ENCODE measurements at regions not wholly inside any gene's neighbourhood (a gene's known extent, or its start where the extent isn't known, plus 50 kb on each side); places are given as distances from the start of the nearest gene placed in this dataset.

GRCh38 chr21:40929833-40930232, 82.9 kb upstream of the DSCAM start:
- no peak for TF ChIP-seq KDM1A (IDR thresholded peaks at IDR 0.05; ENCODE audit: borderline replicate concordance, low read length)
- no peak for TF ChIP-seq TBP (IDR thresholded peaks at IDR 0.05; ENCODE audit: low read depth, low read length)
- no peak for TF ChIP-seq ATF3 (IDR thresholded peaks at IDR 0.05; ENCODE audit: insufficient read depth, low read depth, low read length)
- no peak for TF ChIP-seq EP300 (IDR thresholded peaks at IDR 0.05; ENCODE audit: borderline replicate concordance in 1 of 2, low read depth in 2 of 2, low read length in 2 of 2)
- no peak for TF ChIP-seq USF2 (IDR thresholded peaks at IDR 0.05; ENCODE audit: low read length)
- TF ChIP-seq CHD2 (IDR thresholded peaks at IDR 0.05; ENCODE audit: low read length): no peak
- TF ChIP-seq SIX5 (IDR thresholded peaks at IDR 0.05; ENCODE audit: low read depth, low read length): no peak
- TF ChIP-seq TAF1 (IDR thresholded peaks at IDR 0.05; ENCODE audit: low read depth, low read length): no peak
- TF ChIP-seq RAD21 (IDR thresholded peaks at IDR 0.05 in 1 of 2, conservative IDR thresholded peaks at IDR 0.05 in 1 of 2; ENCODE audit: low read depth in 2 of 2, low read length in 2 of 2): no peak
- TF ChIP-seq SP1 (IDR thresholded peaks at IDR 0.05; ENCODE audit: low read depth, low read length): no peak
- no peak for TF ChIP-seq NRF1 (IDR thresholded peaks at IDR 0.05; ENCODE audit: low read depth, low read length)
- no peak for TF ChIP-seq EGR1 (IDR thresholded peaks at IDR 0.05; ENCODE audit: borderline replicate concordance, low read depth, low read length)

More at GRCh38 chr21:40929833-40930232, 82.9 kb upstream of the DSCAM start:
- Histone ChIP-seq H3K9me3 (ENCODE audit: insufficient read depth in 2 of 2, low read depth in 1 of 2, low read length in 1 of 2) (peaks cover 16 to 21% of the 10 kb centered on the region in 2 experiments), H3K23me2 (ENCODE audit: low read depth, low read length) (no peaks in the 10 kb centered on the region), H4K20me1 (replicated peaks in 1 of 2; ENCODE audit: control insufficient read depth in 1 of 2, insufficient read depth in 2 of 2, low read length in 2 of 2) (no peaks in the 10 kb centered on the region), H3K9ac (replicated peaks in 1 of 4; ENCODE audit: extremely low read depth in 1 of 4, low read depth in 3 of 4, low read length in 3 of 4) (no peak overlapping the region), H3K36me3 (ENCODE audit: control insufficient read depth in 2 of 4, insufficient read depth in 4 of 4, low read length in 3 of 4) (no peaks in the 10 kb centered on the region), H4K91ac (replicated peaks; ENCODE audit: insufficient read length, low read length) (no peak overlapping the region), H3K27me3 (replicated peaks in 1 of 4; ENCODE audit: control insufficient read depth in 3 of 4, extremely low read depth in 1 of 4, insufficient read depth in 3 of 4, low read length in 3 of 4) (no peaks in the 10 kb centered on the region), H2BK5ac (ENCODE audit: low read depth, low read length) (no peak overlapping the region), H3K4ac (replicated peaks; ENCODE audit: insufficient read length, low read depth, low read length) (no peak overlapping the region), H3K4me2 (ENCODE audit: insufficient read depth in 1 of 2, low read depth in 2 of 2, low read length in 2 of 2) (no peak overlapping the region), H3K18ac (ENCODE audit: extremely low read depth, low read length) (no peak overlapping the region), H2BK120ac (replicated peaks; ENCODE audit: low read depth, low read length) (no peak overlapping the region), H3K14ac (ENCODE audit: insufficient read length) (no peak overlapping the region), H2BK12ac (ENCODE audit: low read depth, low read length) (no peak overlapping the region), H2BK20ac (ENCODE audit: low read length) (no peak overlapping the region), H4K5ac (ENCODE audit: insufficient read length, low read depth, low read length) (no peak overlapping the region), H3K27ac (ENCODE audit: low read depth, low read length) (no peak overlapping the region), H2BK15ac (ENCODE audit: low read length) (no peak overlapping the region), H3K4me3 (ENCODE audit: extremely low read depth in 1 of 4, insufficient read depth in 2 of 4, low read depth in 3 of 4, low read length in 4 of 4) (no peak overlapping the region), H3K23ac (ENCODE audit: insufficient read length) (no peak overlapping the region), H2AK5ac (ENCODE audit: low read depth, low read length) (no peak overlapping the region), H3K56ac (replicated peaks; ENCODE audit: insufficient read length, low read depth, low read length) (no peak overlapping the region), H3K79me1 (ENCODE audit: low read depth, low read length) (no peaks in the 10 kb centered on the region), H4K8ac (ENCODE audit: extremely low read depth, insufficient read depth, low read length) (no peak overlapping the region), H2AFZ (ENCODE audit: low read length) (no peak overlapping the region), H3K79me2 (ENCODE audit: control insufficient read depth in 1 of 2, insufficient read depth in 2 of 2, low read length in 2 of 2) (no peaks in the 10 kb centered on the region), H3K4me1 (replicated peaks in 1 of 4; ENCODE audit: control insufficient read depth in 3 of 4, insufficient read depth in 4 of 4, low read length in 3 of 4) (peaks cover 0 to 10% (median 5%) of the 10 kb centered on the region in 4 experiments; a peak in 5 of 7 replicates)
- WGBS, 2 experiments (ENCODE audit: extremely low coverage in 1 of 2, insufficient coverage in 1 of 2, insufficient read length in 1 of 2, insufficient replicate concordance in 2 of 2, low coverage in 1 of 2, low lambda C conversion rate in 2 of 2, missing lambda C conversion rate in 1 of 2): 84% methylated on average over 2 of the region's 2 CpGs; no CpG with 5 or more reads in 1 of the 2 experiments
- ChIA-PET CTCF (ENCODE audit: partially characterized antibody) (no interaction called here), POLR2A (ENCODE audit: partially characterized antibody) (no interaction called here)
- DNase-seq (ENCODE audit: low read depth in 1 of 2, low spot score in 2 of 2) (no peak), FAIRE-seq (no peak)

Measured in H1 (cell line).